A204.1 (cell line): ENCODE measurements at regions not wholly inside any gene's neighbourhood (a gene's known extent, or its start where the extent isn't known, plus 50 kb on each side); places are given as distances from the start of the nearest gene placed in this dataset.

Experiments
- FAIRE-seq: peaks from 2 replicates; lab custom pipeline; 2012; peaks lifted over from hg19 to GRCh38; lab: Jason Lieb, UNC

DNA sequence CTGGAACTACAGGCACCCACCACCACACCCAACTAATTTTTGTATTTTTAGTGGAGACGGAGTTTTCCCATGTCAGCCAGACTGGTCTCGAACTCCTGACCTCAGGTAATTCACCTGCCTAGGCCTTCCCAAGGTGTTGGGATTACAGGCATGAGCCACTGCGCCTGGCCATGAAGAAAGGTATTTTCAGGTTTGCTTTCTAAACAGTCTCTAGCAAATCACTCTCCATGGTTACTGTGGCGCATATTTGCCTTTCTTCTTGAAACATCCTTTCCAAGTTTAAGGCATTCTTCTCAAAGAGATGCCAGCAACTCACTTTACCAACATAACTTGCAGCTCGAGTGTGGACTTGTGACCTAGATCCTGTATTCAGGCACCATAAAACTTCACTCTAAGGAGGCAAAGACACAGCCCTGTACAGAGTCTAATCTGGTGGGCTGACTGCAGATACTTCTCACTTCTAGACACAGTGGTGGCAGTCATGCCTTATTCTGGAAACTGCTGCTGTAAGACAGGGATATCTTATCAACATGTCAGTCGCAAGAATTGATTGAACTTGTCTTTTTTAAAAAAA, 461.4 kb upstream of the TSHZ3 start:
- FAIRE-seq, result no peak

GRCh38 chr19:31817971-31818797, 468.9 kb upstream of the TSHZ3 start:
- no peak for FAIRE-seq

DNA sequence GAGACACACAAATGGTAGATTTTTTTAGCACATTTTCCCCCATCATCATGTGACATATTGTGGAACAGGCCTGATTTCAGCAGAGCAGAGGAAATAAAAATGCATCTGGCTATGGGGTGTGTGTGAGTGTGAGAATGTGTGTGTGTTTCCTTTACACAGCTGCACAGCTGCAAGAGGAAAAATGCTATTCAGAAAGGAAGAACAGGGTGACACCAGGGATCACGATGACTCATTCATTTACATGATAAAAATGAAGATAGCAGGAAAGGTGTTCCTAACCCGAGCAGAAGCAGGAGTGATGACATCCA, 469.5 kb upstream of the TSHZ3 start:
- no peak for FAIRE-seq

DNA sequence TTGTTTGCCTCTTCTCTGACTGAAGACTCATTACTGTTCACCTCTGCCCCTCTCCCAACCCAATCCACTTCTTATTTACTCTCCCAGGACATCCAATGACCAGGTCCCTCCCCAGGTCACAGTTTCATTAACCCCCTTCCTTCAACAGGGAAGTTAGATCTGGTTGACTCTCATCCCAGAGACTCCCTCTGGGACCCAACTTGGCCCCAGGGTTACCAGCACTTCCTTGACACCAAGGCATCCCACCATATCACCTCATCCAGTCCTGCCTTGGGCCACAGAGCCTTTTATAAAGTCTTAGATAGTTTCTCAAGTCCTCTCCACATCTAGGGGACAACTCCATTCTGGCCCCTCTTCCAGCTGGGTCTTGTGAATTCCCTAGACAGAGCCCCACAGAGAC, 470.6 kb upstream of the TSHZ3 start:
- FAIRE-seq, result no peak

GRCh38 chr19:31821346-31821745, 472.1 kb upstream of the TSHZ3 start:
- FAIRE-seq, result no peak

DNA sequence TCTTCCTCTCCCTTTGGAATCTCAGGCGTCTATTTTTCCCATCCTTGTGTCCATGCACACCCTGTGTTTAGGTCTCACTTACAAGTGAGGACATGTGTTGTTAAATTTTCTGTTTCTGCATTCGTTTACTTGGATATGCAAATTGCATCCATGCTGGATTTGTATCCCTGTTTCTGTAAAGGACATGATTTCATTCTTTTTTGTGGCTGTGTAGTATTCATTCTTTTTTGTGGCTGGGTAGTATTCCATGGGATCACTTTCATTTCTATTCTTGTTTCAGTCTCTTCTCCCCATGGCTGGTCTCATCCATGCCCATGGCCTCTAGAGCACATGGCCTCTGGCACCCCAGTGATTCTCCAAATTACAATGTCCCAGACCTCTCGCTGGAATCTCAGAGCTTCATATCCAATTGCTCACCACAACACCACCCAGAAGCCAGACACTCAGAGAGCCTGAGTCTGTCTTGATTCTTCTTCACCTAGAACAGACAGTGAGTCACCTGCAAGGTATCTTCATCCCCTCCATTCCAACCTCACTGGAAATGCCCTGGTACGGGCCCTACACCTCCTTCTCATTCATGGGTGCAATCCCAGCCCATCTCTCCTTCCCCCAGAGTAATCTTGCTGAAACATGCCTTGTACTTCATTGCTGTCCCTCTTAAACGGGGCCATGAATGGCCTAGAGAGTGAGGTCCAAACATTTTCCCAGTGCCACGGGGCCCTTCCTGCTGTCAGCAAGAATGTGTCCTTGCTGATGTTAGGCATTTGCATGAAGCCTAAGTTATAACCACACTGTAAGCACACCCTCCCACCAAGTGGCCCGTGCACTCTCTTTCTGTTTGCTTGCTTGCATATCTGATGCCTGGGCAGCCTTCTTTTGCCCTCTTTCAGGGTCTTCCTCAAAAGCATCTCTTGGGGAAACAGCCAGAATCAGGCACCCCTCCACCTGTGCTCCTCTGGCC, 476.2 kb upstream of the TSHZ3 start:
- no peak for FAIRE-seq

DNA sequence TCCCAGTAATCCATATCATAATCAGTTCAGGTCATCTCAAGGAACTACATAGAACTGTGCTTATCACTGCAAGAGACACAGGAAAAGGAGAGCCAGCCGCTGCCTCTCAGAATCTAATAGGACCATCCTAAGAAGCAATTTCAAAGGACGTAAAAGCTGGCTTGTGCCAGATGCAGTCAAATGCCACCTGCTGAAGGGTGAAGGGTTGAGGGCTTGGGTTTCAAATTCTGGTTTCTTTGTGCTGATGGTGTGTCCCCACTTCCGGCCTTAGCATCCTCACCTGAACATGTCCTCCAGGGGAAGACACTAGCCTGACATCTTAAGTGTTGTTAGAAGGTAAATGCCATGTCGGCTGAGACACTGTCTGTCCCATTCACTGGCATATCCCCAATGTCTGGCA, 477.1 kb upstream of the TSHZ3 start:
- FAIRE-seq, result no peak

DNA sequence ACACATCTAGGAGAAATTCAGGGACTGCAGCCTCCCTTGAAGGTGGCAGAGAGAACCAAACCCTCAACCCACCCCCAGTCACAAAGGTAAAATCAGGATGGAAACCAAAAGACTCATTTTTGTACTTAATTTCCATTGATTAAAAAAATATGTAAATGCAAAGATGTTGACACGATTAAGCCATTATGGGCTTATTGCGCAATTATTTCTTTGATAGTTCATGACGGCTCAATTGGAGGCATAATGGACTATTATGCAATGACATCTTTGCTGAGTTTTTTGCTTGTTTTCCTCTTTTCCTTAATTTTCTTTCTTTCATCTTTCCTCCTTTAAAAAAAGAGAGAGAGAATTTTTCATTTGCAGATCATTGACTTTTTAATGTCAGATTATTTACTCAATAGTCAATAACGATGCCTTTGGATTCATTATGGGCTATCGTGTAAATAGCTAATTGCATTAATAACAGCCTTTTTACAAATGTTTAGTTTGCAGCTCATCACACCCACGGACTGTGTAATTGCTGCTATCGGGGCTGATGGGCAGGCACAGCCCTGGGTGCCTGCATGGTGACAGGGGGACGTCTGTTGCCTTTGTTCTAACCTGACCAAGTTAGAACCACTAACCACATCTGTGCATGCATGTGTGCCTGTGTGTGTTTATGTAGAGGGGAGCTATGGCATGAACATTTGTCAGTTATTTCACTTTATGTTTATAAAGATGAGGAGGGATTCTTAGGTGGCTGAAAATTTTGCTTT, 482.4 kb upstream of the TSHZ3 start:
- FAIRE-seq, result no peak

DNA sequence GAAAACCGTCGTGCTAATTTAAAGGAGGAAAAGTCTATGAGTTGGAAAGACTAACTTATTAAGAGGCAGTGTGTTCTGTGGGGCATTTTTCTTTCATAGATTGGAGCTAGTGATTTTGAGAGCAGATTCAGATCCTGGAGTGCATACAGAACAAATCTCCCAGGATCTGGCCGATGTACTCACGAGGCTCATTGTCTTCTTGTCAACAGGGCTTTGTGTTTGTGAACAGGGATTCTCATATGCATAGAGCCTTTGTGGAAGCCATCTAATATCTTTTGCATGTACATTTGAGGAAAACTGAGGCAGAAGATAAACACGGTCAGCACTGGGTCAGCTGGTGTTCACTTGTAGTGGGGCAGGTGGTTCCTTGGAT, 482.9 kb upstream of the TSHZ3 start:
- no peak for FAIRE-seq

- no peak for FAIRE-seq
These were observed 484.8 kb upstream of the TSHZ3 start for GRCh38 chr19:31834070-31834469.

DNA sequence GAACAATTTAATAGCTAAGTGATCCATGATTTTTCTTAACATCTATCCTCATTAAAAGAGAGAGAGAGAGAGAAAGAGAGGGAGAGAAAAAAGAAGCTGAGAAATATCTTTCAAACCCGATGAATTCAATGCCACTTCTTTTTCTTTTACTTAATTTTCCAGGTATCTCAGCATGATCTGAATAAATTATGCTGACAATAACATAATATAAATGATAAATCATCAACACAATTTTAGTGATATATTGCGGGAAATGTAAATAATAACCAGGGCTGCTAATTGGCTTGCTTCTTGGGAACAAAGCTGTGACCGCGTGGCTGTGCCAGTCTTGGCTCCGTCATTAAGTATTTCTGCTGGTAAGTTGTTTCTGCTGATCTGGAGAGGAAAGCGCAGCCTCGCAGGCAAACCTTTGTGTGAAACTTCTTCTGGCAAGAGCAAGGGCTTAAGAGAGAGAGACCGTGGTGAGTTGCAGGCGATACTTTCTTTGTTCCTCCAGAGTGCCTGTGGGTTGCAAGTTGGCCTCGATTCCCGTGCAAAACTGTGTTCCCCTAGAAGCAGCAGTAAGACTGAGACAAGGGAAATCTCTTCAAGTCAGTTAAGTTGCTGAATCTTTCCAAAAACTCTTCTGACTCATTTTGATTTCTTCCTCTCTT, 489.1 kb upstream of the TSHZ3 start:
- no peak for FAIRE-seq

DNA sequence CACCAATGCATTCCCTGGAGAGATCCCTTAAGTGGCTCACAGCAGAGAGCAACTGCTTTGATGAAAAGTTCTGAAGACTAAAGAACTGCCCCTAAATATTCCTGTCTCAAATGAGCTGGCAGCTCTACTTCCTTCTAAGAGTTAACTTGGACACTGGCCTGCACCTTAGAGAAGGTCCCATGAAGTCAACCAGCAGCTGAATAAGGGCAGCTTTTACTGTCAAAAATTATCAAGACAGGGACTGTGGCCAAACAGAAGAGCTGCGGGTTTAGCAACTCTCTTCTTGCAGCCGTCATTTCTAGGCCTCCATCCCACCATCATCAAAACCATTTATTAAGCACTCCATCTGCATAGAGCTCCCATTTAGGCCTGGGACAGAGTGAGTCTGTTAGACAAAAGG, 491.1 kb upstream of the TSHZ3 start:
- FAIRE-seq, result no peak

- no peak for FAIRE-seq
These were observed 492.5 kb upstream of the TSHZ3 start for GRCh38 chr19:31841755-31842154.

- FAIRE-seq, result no peak
These were observed 482.3 kb upstream of the ZNF507 start for GRCh38 chr19:31863122-31863521.

DNA sequence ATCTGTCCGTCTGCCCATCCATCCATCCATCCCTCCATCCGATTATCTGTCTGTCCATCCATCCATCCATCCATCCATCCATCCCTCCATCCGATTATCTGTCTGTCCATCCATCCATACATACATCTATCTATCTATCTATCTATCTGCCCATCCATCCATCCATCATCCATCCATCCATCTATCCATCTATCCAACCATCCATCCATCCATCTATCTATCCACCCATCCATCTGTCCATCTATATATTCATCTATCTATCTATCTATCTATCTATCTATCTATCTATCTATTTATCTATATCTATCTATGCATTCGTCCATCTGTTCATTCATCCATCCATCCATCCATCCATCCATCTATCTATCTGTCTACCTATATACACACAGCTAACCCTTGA, 471.1 kb upstream of the ZNF507 start:
- no peak for FAIRE-seq

GRCh38 chr19:31875591-31875990, 469.8 kb upstream of the ZNF507 start:
- no peak for FAIRE-seq

DNA sequence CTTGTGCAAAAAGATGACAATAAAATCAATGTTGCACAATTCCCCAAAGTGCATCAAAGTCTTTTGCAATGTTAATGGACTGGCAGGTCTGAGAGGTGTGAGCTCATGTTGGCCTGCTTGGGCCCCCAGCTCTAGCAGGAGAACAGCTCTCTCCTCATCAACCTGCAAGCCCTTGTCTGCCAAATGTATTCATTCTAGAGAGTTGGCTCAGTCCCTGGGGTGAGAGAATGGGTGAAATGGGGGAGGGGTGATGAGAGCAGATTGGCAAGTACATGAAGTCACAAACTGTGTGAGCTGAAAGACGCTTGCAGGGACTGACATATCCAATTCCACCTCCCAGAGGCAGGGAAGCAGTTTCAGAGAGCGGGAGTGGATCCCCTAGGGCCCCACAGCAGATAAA, 465.1 kb upstream of the ZNF507 start:
- FAIRE-seq, result no peak

GRCh38 chr19:31881988-31882387, 463.4 kb upstream of the ZNF507 start:
- FAIRE-seq, result no peak

DNA sequence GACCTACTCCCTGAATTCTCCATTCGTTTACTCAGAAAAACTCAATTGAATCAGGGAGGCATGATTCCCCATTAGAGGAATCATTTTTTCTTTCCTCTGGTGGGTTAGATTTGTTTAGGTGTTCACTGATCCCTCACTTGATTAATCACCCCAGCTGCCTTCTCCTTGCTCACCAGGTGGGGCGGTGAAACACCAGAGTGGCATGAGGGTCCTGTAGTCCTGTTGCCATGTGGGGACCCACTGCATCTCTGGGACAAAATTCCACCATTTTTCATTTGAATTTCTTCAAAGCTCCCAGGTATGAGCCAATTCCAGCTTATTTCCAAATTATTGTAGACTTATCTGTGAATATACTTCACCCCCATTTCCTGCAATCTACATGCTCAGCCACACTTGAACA, 462.7 kb upstream of the ZNF507 start:
- no peak for FAIRE-seq

DNA sequence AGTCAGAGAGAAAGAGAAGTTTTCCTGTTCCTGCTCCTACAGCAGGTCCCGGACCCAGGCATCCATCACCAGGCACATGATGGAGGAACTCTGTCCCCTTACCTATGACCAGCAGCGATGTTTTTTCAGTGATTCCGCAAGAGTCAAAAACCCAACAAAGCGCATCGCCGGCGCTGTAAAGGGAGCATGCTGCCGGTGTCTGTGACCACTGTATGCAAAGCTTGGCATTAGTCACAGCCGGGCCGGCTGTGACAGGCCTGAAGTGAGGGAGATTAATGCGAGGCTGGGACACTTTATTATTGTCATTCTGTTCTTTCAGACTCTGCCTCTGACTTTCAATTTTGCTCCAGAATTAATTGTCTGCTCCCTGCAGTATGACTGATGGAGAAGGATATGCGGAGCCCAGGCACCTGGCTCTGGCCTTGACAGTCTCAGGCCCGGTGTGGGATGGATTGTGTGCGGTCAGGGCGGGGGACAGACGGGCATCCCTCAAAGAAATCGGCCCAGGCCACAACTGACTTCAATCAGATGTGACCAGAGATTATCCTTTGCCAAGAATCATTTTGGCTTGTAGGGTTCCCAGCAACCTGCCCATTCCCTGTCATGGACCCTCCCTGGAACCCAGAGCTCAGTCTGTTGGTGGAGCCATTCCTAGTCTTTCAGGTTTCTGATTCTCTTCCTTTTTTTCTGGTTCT, 462.0 kb upstream of the ZNF507 start:
- FAIRE-seq, result no peak

DNA sequence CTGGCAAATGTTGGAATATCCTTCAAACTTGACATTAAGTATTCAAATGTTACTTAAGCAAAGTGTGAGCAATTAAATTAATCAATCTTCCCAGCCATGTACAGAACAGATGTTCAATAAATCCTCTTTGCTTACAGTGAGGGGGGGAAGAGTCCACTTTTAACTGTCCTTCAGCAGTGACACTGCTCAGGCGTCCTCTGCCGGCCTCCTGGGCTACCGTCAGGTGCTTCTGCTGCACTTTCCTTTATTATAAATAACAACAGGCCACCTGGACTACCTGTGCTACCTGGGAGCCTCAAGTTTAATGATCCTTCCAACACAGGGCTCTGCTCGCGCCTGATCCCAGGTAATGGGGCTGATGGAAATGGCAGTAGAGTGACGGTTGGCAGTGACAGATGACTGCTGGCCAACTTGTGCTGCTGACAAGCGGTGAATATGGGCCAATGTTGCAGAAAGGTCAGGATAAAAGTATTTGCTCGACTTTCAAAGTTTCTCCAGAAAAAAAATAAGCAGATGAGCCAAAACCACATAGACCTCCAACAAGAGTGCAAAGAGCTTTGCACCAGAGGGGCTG, 460.0 kb upstream of the ZNF507 start:
- FAIRE-seq, result no peak
